Activated CD4-positive, CD25-positive, alpha-beta regulatory T cell (primary cell): ENCODE measurements at regions not wholly inside any gene's neighbourhood (a gene's known extent, or its start where the extent isn't known, plus 50 kb on each side); places are given as distances from the start of the nearest gene placed in this dataset.

ENCODE experiments used
- DNase-seq, 4 experiments: peaks; one replicate each; lab custom pipeline; 2025; lab: John Stamatoyannopoulos, UW

DNA sequence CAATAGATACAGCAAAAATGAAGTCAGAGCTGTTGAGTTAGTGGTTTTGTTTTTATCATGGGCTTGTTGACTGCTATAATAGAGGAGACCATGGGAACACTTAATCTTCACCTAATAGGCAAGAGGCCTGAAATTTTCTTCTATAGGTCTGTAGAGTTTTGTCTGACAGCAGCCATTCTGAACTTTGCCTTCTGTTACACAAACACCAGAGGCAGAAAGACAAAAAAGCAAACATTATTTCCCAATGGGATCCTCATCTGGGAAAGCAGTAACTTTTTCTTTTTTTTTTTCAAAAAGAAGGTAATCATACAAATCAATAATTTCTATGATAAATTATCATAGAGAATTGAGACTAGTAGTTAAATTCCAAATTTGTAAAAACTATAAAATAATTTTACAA is 494.1 kb downstream of the TOX3 start:
- no peak for DNase-seq

DNA sequence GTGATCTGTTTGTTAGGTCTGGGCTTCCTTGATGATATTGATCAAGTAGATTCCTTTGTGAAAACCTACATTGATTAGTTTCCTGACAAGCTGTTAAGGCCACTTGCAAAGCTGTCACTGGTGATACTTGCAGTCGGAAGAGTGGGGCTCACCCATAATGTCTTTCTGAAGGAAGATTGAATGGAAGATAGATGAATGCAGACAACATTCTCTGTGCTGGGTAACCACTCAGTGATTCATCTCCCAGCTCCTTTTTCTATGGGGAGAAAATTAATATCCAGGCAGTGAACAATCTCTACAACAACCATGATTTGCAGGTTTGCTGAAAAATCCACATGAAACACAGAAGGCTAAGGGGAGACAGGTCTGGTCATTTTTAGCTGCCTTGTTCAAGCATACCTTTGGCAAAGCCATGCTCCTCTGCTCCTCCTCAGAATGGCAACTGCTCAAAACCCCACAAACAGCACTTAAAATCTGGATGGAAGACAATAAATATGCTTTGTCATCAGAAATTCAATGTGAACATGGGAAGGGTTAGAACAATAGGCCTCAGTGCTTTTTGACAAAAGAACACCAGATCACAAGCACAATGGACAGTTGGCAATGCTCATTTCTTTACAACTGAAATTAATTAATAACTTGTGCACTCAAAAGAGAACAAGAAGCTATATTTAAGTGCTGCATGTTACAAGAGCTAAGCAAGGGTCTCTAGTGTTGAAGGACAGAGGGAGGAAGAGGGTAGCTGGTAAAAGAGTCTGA is 495.4 kb downstream of the TOX3 start:
- no peak for DNase-seq

DNA sequence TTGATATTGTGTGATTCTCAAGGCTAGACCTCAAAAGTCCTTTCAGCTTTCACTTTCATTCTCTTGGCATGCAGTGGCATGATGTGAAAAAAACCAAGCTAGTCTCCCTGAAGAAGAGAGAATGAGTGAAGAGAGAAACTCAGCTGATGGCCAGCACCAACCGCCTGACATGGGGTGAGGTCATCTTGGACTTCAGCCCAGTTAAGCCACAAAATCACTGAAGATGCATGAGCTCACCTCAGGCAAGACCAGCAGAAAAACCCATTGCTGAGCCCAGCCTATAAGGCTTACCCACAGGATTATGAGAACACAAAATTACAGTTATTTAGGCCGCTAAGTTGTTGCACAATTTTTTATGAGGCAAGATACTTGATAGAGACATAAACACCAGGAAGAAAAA is 496.5 kb downstream of the TOX3 start:
- DNase-seq, result no peak

DNA sequence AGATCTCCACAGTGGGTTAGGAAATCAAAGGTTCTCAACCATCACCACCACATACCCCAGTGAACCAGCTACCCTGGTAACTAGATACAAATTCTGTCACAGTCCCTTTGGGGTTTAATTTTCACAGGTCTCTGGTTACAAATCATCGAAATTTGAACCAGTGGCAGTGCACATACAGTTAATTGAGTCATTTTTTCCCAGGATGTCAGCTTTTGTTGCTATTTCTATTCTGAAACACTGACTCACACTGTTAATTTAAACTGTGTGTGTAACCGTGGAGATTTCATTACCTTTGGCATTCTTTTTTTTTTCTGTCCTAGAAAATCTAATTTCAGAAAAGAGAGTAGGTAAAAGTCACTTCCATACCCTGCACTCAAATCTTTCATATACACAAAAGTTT is 511.5 kb downstream of the TOX3 start:
- DNase-seq, result no peak

DNA sequence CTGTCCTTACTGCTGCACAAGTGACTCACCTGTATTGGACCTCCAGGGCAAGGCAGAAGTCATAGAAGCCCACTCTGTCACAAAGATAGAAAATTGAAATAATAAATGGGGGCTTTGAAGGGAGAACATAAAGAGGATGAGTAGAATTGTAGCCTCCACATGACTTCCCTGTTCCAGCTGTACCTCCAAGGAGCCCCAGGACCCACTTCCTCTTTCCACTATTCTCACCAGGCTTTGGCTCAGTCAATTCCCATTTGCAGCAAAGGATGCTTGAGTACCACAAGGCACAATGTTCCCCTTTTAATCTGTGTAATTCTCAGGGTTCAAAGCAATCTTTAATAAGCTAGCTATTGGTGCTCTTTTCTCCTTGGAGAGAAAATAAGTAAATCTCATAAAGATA is 512.1 kb downstream of the TOX3 start:
- DNase-seq, result no peak

DNA sequence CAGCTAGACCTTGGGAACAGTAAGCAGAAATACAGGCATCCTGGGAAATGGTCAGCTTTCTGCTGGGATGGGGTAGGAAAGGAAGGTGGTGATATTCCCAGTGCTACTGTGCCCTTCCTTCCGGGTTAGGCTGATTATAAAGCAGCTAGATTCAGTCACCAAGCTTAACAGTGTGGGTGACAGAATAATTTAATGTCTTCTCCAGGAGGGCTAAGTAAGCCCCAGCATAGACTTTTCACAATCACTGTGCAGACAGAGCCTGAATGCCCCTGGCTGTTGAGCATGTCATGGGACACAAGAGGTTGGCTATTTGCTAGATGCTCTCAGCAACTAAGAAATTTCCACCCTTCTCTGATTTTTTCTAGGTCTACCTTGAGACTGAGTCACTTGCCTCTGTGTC is 513.0 kb downstream of the TOX3 start:
- no peak for DNase-seq

DNA sequence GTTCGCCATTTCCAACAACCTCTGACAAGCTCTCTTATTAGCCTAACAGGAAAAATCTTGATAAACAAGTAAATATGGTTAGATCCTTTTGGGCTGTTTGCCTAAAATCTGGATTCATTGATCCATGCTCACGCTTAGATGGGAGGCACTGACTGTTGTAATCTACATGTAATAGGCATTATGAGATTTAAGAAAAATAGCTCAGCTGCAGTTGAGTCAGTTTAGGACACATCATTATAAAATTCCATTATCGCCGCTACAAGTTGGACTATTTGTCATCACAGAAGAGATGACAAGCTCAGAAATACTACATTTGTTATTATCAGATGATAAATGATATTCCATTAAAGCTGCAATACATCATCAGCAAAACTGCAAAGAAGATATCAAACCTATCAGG is 524.0 kb downstream of the TOX3 start:
- no peak for DNase-seq

DNA sequence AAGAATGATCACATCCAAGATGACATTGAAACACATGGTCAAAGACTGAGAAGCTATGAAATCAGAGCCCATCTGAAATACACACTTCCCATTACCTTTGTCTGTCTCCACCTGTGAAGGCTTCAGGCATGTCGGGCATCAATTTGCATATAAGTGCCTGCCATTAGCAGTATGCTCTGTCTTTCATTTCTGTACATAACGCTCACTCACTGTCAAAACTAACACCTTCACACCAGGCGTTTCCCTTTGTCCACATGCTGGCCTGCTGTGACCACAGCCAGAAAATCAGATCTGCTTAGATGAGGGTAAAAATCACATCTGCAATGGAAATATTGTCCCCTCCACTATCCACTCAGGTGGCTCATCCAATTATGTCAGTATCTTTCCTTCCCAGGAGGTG is 524.8 kb downstream of the TOX3 start:
- DNase-seq, result no peak

DNA sequence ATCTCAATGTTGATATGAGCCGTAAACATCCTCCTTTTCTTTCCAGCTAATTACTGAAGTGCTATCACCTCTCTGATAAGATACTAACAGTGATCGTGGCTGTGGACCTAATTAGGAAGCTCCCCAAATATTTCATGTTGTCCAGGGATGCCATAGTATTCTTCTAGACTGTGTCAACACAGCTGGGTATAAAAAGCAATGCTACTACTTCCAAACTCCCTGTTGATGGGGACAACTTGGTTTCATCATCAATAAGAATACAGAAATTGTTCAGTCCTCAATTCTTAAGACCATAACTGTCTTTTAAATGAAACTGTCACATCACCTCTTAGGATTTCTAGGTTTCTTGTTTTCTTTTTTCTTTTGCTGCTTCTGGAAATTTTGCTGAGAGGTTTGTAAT is 530.6 kb downstream of the TOX3 start:
- DNase-seq, result no peak

DNA sequence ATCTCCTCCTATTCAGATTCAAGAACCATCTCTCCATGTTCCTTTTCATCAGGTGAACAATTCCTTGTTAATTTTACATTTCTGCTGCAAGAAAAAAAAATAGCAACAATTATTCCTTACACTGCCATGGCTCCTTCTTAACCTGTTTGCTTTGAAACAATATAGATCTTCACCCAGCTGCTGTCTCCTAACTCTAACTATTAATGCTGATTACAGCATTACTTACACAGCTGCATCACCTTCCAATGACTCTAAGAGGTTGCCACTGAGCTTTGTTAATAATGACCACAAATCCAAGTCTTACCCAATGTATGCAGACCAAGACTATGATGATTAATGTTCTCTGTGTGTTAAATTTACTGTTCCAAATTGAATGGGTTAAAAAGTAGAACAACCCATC is 541.4 kb downstream of the TOX3 start:
- no peak for DNase-seq

DNA sequence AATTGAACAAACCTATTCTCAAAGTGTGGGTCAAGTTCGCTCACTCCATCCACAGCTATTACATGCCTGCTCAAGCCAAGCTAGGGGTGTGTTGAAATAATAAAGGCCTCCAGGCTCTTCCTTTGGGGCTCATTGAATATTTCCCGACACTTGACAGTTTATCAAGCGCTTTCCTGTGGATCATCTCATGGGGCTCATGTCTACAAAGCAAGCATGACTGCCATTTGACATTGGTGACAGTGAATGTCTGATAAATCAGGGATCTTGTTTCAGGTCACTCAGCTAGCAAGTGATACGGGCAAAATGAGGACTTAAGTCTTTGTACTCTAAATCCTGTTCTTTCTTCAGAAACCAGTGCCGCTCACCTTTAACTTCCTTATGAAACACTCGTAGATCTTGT is 542.6 kb downstream of the TOX3 start:
- DNase-seq, result no peak

DNA sequence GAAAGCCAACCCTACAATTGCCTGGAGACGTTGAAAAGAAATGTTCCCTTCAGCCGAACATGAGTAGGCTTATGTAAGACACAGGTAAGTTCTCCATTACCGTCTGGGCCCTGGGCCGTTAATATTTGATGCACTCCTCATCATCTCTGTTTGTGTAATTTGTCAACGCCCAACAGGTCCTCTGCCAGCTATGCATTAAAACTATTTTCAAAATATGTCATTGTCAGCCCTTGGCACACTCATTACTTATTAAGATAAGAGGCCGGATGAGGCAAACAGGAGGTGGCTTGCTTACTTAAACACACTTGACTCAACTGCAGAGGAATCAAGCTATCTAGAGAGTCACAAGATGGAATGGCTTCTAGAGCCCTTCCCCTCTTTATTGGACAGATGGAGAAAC is 544.9 kb downstream of the TOX3 start:
- no peak for DNase-seq

DNA sequence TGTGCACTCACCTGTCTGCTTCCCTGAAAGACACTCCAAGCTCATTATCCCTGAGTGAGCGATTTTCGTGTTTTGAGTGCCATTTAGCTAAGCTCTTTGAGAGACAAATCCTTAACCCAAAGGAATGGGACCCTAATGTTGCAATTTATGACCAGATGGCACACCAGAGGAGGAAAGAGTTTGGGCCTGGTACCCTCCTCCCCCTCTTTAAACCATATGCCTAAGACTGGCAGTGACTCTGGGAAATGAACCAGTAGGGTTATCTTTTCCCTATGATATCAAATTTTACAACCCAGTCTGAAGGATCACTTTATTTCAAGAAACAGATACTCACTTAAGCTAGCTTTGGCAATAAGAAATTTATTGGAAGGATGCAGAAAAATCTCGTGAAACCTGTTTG is 550.4 kb downstream of the TOX3 start:
- no peak for DNase-seq

DNA sequence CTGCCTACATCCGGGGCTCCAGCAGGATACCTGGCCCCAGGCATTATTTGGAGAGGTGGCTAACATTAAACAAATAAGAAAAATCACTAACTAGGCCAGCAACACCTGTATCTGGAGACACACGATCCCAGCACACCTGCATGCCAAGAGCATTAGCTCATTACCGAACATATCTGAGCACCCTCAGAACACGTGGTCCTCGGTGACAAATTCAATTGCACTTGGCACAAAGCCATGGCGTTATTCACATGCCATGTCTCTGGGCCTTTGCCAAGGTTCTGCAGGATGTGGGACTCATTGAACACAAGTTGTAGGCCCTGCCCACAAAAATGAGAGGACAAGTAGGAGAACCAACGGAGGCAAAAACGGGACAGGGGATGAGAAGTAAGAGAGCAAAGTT is 552.3 kb downstream of the TOX3 start:
- DNase-seq, result no peak

DNA sequence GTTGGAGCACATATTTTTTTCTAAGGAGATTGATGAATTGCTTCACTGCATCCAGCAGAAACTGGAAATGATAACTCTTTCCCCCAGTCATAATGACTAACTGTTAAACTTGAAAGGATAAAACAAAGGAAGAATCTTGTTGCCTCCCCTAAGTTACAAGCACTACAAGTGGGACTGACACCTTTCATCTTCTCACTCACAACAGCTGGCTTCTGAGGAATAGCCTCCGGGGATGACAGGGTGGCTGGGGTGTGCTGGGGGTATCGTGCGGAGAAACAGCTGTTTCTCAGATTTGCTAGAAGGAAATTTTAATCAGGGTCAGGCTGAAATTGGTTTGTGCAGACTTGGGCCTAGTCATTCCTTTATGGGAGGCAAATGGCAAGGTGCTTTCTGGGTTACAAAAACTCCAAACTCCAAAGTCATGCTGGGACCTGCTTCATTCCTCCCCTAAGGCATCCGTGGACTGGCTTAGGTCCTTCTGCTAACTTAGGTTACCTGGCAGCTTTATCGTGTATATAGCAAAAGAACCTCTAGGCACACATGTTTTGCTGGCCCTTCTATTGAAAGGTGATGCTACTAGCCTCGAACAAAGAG is 557.2 kb downstream of the TOX3 start:
- DNase-seq, result no peak

DNA sequence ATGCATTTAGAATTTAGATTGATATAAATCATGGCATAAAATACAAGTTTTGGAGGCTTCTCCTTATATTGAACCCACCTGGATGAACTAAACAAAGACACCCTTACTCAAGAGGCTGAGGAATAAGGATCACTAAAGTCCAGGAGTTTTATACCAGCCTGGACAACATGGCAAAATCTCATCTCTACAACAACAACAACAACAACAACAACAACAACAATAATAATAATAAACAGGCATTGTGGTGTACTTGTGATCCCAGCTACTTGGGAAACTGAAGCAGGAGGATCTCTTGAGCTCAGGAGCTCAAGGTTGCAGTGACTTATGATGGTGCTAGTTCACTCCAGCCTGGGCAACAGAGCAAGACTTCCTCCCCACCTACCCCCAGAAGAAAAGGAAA is 558.0 kb downstream of the TOX3 start:
- no peak for DNase-seq

DNA sequence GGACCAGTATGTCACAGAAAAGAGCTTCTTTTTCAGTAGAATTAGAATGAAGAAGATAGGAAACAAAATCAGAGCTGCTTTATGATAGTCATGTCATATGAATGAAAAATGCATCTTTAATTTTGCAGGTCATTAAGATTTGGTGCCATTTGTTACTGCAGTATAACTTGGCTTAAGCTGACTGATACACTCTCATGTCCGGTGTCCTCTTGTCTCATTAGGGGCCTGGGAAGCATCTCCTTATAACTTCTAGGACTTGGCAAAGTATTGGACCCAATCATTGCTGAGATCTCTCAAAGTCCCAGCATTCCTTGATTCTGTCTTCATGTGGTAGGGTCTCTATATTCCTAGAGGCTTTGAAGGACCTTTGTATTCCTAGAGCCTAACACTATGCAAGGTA is 559.4 kb downstream of the TOX3 start:
- DNase-seq, result no peak

DNA sequence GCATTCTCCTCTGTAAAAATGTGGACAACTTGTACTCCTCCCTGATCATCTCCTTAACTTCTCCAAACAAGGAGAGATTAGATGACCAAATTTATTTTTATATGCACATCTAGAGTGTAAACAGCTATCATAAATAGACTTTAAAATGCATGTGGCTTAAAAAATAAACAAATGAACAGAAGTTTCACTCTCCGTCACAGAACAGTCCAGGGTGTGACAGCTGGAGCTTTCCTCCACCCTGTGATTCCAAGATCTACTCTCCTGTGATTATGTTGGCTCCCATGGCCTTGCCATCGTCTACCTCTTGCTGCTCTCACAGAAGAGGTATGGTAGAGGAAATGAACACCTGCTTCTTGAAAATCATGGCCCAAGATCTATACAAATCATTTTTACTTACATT is 560.2 kb downstream of the TOX3 start:
- DNase-seq, result no peak

DNA sequence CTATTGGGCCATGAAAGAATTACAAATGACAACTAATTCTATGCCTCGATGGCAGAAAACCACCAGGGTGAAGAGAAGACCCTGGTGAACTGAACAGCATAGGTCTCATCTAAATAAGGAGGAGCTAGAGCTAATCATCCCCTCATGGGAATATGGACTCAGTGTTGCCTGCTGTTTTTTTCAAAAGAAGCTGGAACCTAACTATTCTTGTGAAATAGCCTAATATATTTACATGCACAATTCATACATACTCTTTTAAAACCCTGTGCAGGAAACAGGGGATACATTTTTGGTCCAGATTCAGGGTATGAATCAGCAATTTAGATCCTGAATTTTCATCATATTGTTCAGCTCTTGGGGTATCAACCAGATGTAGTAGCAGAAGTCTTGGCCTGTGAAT is 560.6 kb downstream of the TOX3 start:
- DNase-seq, result no peak

DNA sequence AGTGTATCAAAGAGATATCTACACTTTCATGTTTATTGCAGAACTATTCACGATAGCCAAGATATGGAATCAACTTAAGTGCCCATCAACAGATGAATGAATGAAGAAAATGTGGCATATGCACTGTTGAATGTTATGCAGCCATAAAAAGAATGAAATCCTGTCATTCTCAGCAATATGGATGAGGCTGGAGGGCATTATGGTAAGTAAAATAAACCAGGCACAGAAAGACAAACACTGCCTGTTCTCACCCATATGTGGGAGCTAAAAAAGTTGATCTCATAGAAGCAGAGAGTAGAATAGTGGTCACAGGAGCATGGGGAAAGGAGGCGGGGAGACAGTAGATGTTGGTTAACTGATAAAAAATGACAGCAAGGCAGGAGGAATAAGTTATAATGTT is 561.8 kb downstream of the TOX3 start:
- DNase-seq, result no peak

DNA sequence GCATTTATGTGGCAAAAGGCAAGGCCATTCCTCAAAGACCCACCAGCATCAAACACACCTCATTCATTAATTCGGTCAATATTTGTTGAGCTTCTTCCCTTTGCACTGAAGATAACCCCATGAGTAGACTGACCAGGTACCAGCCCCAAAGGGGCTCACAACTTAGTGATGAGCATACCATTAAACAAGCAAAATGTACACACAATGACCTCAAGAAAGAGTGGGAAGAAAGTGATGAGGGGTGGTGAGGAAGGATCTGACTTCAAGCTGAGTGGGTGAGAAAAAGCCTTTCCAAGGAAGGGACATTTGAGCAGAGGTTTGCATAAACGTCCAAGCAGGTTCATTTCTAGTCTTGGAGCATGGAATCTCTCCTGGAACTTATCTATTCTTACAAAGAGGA is 562.5 kb downstream of the TOX3 start:
- no peak for DNase-seq

DNA sequence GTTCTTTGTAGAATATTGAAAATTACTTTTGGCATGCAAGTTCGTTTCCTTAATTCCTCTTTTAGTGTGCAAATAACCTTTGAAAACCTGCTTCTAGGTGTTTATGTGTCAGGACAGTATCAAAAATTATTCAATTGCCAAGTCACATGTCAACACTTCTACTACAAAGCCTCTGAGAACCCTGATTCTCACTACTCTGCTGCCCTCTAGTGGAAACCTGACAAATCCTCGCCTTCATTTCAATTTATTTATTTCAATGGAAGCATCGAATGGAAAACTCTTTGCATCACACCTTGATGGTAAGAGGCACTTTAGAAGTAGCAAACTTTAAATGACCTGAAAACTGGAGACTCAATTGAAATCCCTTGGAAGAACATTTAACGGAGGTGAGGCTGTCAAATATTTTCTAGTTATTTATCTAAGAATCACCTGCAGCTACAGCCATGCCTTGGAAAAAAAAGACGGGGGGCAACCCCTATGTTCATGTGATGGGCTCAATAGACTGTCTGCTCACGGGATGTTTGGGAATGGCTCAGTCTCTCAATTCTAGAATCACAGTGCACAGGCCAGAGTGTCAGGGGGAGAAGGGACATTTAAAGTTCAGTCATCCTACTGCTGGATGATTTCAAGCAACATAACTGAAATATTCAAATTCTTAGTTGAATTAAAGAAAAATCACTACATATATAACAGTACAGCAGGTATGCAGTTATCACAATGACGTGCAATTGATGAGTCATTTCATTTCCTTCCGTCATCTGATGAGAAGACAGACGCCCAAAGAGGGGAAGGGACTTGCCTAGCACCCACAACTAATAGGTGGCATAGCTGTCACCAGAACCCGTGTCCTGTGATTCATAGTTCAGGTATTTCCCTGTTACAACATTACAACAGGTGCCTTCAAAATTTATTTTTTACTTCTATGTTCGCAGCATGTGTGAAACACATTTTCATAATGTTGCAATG is 563.9 kb downstream of the TOX3 start:
- DNase-seq, result no peak

DNA sequence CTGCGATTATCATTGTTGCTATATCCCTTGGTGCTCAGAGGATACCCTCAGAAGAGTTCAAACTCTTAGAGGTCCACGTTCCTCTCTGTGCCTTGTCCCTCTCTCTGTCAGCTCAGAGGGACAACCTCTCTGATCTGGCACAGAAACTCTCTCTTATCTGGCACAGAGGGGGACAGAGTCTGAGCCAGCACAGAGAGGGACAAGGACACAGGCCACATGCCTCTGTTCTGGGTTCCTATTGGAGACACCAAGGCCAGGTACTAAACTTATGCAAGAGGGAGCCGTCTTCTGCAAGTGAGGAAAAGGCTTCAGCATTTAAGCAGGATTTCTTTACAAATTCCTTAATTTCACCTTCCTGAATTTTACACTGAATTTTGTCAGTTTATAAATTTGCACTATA is 565.2 kb downstream of the TOX3 start:
- DNase-seq, result no peak
